ENCODE measurements at regions not wholly inside any gene's neighbourhood (a gene's known extent, or its start where the extent isn't known, plus 50 kb on each side); places are given as distances from the start of the nearest gene placed in this dataset.
"Not testable (repeated sequence)": the region's sequence is repeated elsewhere in the genome, so short reads cannot be mapped to it uniquely, and the experiment has no call there.

GRCh38 chr22:22946131-22946530 is 58.5 kb downstream of the IGLL5 start:
- ChIA-PET POLR2A (no interaction called here), CTCF (no interaction called here)

GRCh38 chr22:22948651-22949571 is 61.3 kb downstream of the IGLL5 start:
- ChIA-PET POLR2A (no interaction called here), CTCF (no interaction called here)

DNA sequence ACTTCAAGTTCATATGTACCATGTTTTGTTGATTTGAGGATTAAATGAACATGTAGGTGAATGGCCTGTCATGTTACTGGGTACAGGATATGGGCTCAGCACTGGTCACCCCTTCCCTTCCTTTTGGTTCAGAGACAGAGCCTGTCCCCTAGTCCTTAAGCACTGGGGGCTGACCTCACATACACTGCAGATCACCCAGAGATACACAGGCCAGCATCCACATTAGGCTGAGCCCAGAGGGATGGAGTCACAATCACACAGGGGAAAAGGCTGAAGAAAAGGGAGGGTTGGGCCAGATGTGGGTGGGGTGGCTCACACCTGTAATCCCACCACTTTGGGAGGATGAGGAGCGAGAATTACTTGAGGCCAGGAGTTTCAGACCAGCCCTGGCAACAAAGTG is 62.3 kb downstream of the IGLL5 start:
- ChIA-PET POLR2A (no interaction called here), CTCF (no interaction called here)

DNA sequence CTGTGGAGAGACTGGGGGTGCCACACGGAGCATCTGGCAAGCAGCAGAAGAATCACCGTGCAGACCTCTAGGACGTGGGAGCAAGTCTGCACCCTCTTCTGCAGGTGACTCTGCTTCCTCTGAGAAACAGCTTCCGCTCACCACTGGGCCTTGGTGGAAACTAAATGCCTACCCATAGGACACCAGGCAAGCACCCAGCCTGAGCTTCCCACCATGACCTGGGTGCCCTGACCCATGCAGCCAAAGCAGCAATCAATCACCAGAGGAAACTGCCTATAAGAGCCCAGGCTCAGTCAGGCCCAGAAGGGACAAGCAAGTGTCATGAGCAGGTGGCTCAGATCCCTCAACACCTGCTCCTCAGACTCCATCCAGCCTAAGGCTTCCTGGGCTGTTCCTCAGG is 63.4 kb downstream of the IGLL5 start:
- POLR2A ChIA-PET, result no interaction called here

GRCh38 chr22:22952531-22953280 is 65.1 kb downstream of the IGLL5 start:
- ChIA-PET POLR2A (no interaction called here), CTCF (interaction anchor here (5.0 kb wide), 1 partner anchor 11 kb away, joined by 23 read pairs; no protein-coding TSS in a partner anchor)

More for the DNA sequence above, 63.4 kb downstream of the IGLL5 start:
- CTCF ChIA-PET, result interaction anchor here (1.1 kb wide), 1 partner anchor 177 kb away, joined by 5 read pairs; no protein-coding TSS in a partner anchor

DNA sequence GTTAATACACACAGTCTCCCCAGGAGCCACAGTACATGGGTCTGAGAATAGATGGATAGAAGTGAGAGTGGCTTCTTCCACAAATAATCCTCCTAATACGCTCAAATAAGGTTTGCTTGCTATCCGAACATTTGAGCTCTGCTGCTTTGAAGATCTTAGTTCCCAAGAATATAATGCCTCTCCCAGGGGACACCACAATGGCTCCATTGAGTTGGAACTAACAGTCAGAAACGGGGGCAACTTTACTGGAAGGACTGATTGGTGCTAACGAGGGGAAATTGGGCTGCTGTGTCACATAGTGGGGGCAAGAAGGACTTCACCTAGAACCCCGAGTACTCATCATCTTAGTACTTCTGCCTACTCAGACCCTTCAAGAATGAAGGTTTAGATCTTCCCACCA is 66.2 kb downstream of the IGLL5 start:
- ChIA-PET POLR2A (interaction anchor here (0.7 kb wide), 1 partner anchor 158 kb away, joined by 5 read pairs; no protein-coding TSS in a partner anchor), CTCF (interaction anchor here (0.7 to 5.0 kb wide), 4 partner anchors 12 to 445 kb away, joined by 3 to 23 read pairs (median 6); partner anchors contain the start of gene ZNF280B)

- ChIA-PET CTCF (interaction anchor here (1.1 to 7.3 kb wide), 14 partner anchors 13 to 234 kb away, joined by 3 to 65 read pairs (median 6); no protein-coding TSS in a partner anchor), POLR2A (no interaction called here)
Observed at GRCh38 chr22:22954656-22955055, 67.0 kb downstream of the IGLL5 start.

GRCh38 chr22:22955276-22955798 is 67.7 kb downstream of the IGLL5 start:
- POLR2A ChIA-PET, result no interaction called here
- CTCF ChIA-PET, result interaction anchor here (0.6 to 7.3 kb wide), 16 partner anchors 13 to 491 kb away, joined by 3 to 65 read pairs (median 5); no protein-coding TSS in a partner anchor

GRCh38 chr22:22955866-22956535 is 68.4 kb downstream of the IGLL5 start:
- ChIA-PET POLR2A (no interaction called here), CTCF (interaction anchor here (0.6 to 7.3 kb wide), 16 partner anchors 14 to 492 kb away, joined by 3 to 65 read pairs (median 4); no protein-coding TSS in a partner anchor)

GRCh38 chr22:22957090-22957489 is 69.5 kb downstream of the IGLL5 start:
- ChIA-PET POLR2A (no interaction called here), CTCF (interaction anchor here (0.7 to 7.3 kb wide), 12 partner anchors 15 to 212 kb away, joined by 3 to 65 read pairs (median 6); no protein-coding TSS in a partner anchor)

- ChIA-PET CTCF (interaction anchor here (0.7 to 7.3 kb wide), 10 partner anchors 16 to 185 kb away, joined by 3 to 65 read pairs (median 4); no protein-coding TSS in a partner anchor), POLR2A (no interaction called here)
Observed at GRCh38 chr22:22958621-22959020, 71.0 kb downstream of the IGLL5 start.

GRCh38 chr22:22959147-22959827 is 71.7 kb downstream of the IGLL5 start:
- ChIA-PET CTCF (interaction anchor here (0.7 to 7.3 kb wide), 17 partner anchors 15 to 219 kb away, joined by 3 to 65 read pairs (median 4); partner anchors contain the start of gene RAB36), POLR2A (no interaction called here)

DNA sequence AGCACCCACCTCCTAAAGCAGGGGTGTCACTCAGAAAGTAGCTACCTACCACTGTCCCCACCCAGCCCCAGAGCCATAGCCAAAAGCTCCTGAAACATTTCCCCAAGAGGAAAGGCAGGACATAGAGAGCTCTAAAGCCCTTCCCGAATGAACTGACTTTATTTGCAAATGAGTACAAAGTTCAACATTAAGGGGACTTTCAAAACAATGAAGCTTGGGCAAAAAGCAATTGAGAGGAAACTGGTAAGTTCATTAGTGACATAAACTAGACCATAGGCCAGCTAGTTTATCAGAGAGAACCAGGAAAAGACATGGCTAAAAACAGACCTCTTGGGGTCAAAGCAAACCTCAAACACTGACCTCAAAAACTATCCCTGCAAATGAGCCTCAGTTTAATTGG is 72.7 kb downstream of the IGLL5 start:
- ChIA-PET CTCF (interaction anchor here (0.9 to 7.3 kb wide), 9 partner anchors 14 to 173 kb away, joined by 3 to 65 read pairs (median 5); no protein-coding TSS in a partner anchor), POLR2A (no interaction called here)

GRCh38 chr22:22961574-22961973 is 74.0 kb downstream of the IGLL5 start:
- ChIA-PET CTCF (interaction anchor here (1.1 to 7.3 kb wide), 2 partner anchors 161 to 166 kb away, joined by 3 to 65 read pairs; no protein-coding TSS in a partner anchor), POLR2A (no interaction called here)

DNA sequence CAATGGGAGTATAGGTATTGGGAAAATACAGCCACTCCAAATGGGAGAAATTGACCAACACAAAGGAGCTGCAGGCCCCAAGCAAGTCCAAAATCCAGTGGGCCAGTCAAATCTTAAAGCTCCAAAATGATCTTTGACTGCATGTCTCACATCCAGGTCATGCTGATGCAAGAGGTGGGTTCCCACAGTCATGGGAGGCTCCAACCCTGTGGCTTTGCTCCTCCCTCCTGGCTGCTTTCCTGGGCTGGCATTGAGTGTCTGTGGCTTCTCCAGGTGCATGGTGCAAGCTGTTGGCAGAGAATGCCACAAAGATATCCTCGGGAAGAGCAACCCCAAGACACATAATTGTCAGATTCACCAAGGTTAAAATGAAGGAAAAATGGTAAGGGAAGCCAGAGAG is 80.8 kb downstream of the IGLL5 start:
- CTCF ChIA-PET, result no interaction called here
- POLR2A ChIA-PET, result no interaction called here

DNA sequence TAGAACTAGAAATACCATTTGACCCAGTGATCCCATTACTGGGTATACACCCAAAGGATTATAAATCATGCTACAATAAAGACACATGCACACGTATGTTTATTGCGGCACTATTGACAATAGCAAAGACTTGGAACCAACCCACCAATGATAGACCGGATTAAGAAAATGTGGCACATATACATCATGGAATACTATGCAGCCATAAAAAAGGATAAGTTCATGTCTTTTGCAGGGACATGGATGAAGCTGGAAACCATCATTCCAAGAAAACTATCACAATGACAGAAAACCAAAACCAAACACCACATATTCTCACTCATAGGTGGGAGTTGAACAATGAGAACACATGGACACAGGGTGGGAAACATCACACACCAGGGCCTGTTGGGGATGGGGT is 85.0 kb downstream of the IGLL5 start:
- CTCF ChIA-PET, result interaction anchor here (1.1 kb wide), 1 partner anchor 17 kb away, joined by 4 read pairs; no protein-coding TSS in a partner anchor
- POLR2A ChIA-PET, result not testable (repeated sequence)

GRCh38 chr22:22973336-22973735 is 85.7 kb downstream of the IGLL5 start:
- ChIA-PET CTCF (interaction anchor here (1.1 kb wide), 1 partner anchor 18 kb away, joined by 4 read pairs; no protein-coding TSS in a partner anchor), POLR2A (no interaction called here)

GRCh38 chr22:22974156-22974555 is 86.5 kb downstream of the IGLL5 start:
- CTCF ChIA-PET, result interaction anchor here (1.5 kb wide), 1 partner anchor 14 kb away, joined by 5 read pairs; no protein-coding TSS in a partner anchor

More at GRCh38 chr22:22974156-22974555, 86.5 kb downstream of the IGLL5 start:
- POLR2A ChIA-PET, result no interaction called here
